Inferior parietal cortex (tissue), 1 donor: ENCODE measurements at regions not wholly inside any gene's neighbourhood (a gene's known extent, or its start where the extent isn't known, plus 50 kb on each side); places are given as distances from the start of the nearest gene placed in this dataset.

Source experiments
- DNase-seq: peaks from one replicate; pipeline ENCODE4 v3.0.0-alpha.2; 2016; ENCODE audit errors: extremely low spot score

DNA sequence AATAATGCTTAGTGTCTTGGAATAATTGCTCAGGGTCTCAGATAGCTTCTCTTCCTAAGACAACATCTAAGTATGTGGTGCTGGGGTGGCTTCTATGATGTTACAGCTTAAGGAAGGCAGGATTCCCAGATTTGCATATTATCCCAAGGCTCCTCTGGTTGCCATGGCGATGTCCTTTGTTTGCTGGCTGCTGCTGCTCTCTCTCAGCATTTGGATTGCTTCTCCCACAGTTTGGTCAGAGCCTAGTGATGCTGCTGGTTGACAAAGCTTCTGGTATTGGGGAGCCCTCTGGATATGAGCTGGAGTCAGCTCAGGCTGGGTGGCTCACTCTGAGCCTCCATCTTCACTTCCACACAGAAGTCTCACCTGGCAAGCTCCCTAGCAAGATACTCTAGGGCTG lies 56.4 kb upstream of the FBXO33 start:
- peak; percentile 46 for DNase-seq

DNA sequence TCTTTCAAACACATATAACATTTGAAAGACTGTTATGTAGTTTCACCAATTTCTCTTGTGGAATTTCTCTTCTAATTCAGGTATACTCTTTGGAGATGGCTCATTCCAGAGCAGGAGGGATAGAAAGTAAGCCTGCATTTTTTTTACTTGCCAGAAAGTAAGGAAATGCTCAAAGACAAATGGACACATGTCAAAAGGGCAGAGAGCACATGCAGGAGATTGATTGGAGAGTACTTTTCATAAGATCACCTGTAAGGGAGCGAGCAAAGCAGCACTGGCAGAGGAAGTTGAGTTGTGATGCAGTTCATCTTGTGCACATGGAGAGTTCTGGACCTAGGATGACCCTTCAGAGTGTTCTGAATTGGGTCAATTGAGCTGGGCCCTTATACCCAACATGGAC lies 51.4 kb upstream of the FBXO33 start:
- DNase-seq, result no peak
